ENCODE measurements at regions not wholly inside any gene's neighbourhood (a gene's known extent, or its start where the extent isn't known, plus 50 kb on each side); places are given as distances from the start of the nearest gene placed in this dataset.

- Histone ChIP-seq H3K9me3 (replicated peaks in 1 of 2; ENCODE audit: control insufficient read depth in 1 of 2, insufficient read depth in 1 of 2, low read length in 2 of 2) (no peaks in the 10 kb centered on the region), H3K27ac (ENCODE audit: low read depth in 1 of 2, low read length in 2 of 2) (no peak overlapping the region), H3K4me1 (ENCODE audit: control insufficient read depth in 1 of 2, insufficient read depth in 2 of 2, low read length in 2 of 2) (no peaks in the 10 kb centered on the region), H3K4me2 (replicated peaks; ENCODE audit: extremely low read depth, low read length, poor library complexity, severe bottlenecking) (no peak overlapping the region), H4K20me1 (ENCODE audit: insufficient read depth, low read length) (no peaks in the 10 kb centered on the region), H3K79me2 (ENCODE audit: insufficient read depth, low read length) (no peaks in the 10 kb centered on the region), H3K36me3 (replicated peaks in 1 of 2; ENCODE audit: control insufficient read depth in 1 of 2, insufficient read depth in 2 of 2, low read length in 2 of 2) (no peaks in the 10 kb centered on the region), H3K9ac (ENCODE audit: insufficient read depth, low read length, poor library complexity, severe bottlenecking) (no peak overlapping the region), H3K27me3 (ENCODE audit: control insufficient read depth in 2 of 2, insufficient read depth in 2 of 2, low read length in 2 of 2) (no peaks in the 10 kb centered on the region), H3K4me3 (replicated peaks in 1 of 3; ENCODE audit: low read depth in 2 of 3, low read length in 3 of 3) (no peak overlapping the region), H2AFZ (ENCODE audit: insufficient read depth, low read depth, low read length, poor library complexity, severe bottlenecking) (no peak overlapping the region)
- Mint-ChIP-seq H3K36me3 (no peaks in the 10 kb centered on the region), H3K27me3 (ENCODE audit: low read depth in 3 of 3) (peaks cover 0 to 1% (median 0%) of the 10 kb centered on the region in 3 donors), H3K4me1 (no peaks in the 10 kb centered on the region), H3K9me3 (peaks cover 0 to 5% (median 2%) of the 10 kb centered on the region in 7 donors), H3K27ac (no peak overlapping the region), H3K4me3 (no peak overlapping the region)
- no peak for DNase-seq
- no peak for TF ChIP-seq CTCF (IDR thresholded peaks at IDR 0.05)
- WGBS (ENCODE audit: insufficient coverage): no CpG with 5 or more reads among the region's 1 CpG
- intact Hi-C loops (cut with micrococcal nuclease): no loop called here
Observed at GRCh38 chr5:152642880-152643279, 237.8 kb upstream of the NMUR2 start.

GRCh38 chr5:152644029-152644728 is 239.1 kb upstream of the NMUR2 start:
- H3K27ac ChIP-seq (ENCODE audit: low read depth in 1 of 2, low read length in 2 of 2): no peak overlapping the region
- no peak overlapping the region for H2AFZ ChIP-seq (ENCODE audit: insufficient read depth, low read depth, low read length, poor library complexity, severe bottlenecking)
- H3K9ac ChIP-seq (ENCODE audit: insufficient read depth, low read length, poor library complexity, severe bottlenecking): no peak overlapping the region
- Mint-ChIP-seq H3K4me3 (no peak overlapping the region), H3K9me3 (peaks cover 0 to 5% (median 2%) of the 10 kb centered on the region in 7 donors), H3K4me1 (no peaks in the 10 kb centered on the region), H3K27ac (no peak overlapping the region), H3K36me3 (no peaks in the 10 kb centered on the region), H3K27me3 (ENCODE audit: low read depth in 3 of 3) (peaks cover 0 to 1% (median 0%) of the 10 kb centered on the region in 3 donors)
- H3K27me3 ChIP-seq (ENCODE audit: control insufficient read depth in 2 of 2, insufficient read depth in 2 of 2, low read length in 2 of 2): no peaks in the 10 kb centered on the region
- H3K36me3 ChIP-seq (replicated peaks in 1 of 2; ENCODE audit: control insufficient read depth in 1 of 2, insufficient read depth in 2 of 2, low read length in 2 of 2): no peaks in the 10 kb centered on the region
- no peak for TF ChIP-seq CTCF (IDR thresholded peaks at IDR 0.05)
- no peak for DNase-seq
- H4K20me1 ChIP-seq (ENCODE audit: insufficient read depth, low read length): no peaks in the 10 kb centered on the region
- 50% methylated on average over 1 of the region's 2 CpGs for WGBS (ENCODE audit: insufficient coverage)
- H3K9me3 ChIP-seq (replicated peaks in 1 of 2; ENCODE audit: control insufficient read depth in 1 of 2, insufficient read depth in 1 of 2, low read length in 2 of 2): no peaks in the 10 kb centered on the region
- H3K4me2 ChIP-seq (replicated peaks; ENCODE audit: extremely low read depth, low read length, poor library complexity, severe bottlenecking): no peak overlapping the region
- no peaks in the 10 kb centered on the region for H3K4me1 ChIP-seq (ENCODE audit: control insufficient read depth in 1 of 2, insufficient read depth in 2 of 2, low read length in 2 of 2)
- H3K79me2 ChIP-seq (ENCODE audit: insufficient read depth, low read length): no peaks in the 10 kb centered on the region
- no peak overlapping the region for H3K4me3 ChIP-seq (replicated peaks in 1 of 3; ENCODE audit: low read depth in 2 of 3, low read length in 3 of 3)
- intact Hi-C loops (cut with micrococcal nuclease): no loop called here
